ENCODE measurements at regions not wholly inside any gene's neighbourhood (a gene's known extent, or its start where the extent isn't known, plus 50 kb on each side); places are given as distances from the start of the nearest gene placed in this dataset.

- no peak overlapping the region for H2AFZ ChIP-seq (ENCODE audit: low read depth, low read length)
- H3K27me3 ChIP-seq (ENCODE audit: insufficient read depth, low read depth, low read length): no peaks in the 10 kb centered on the region
- no peak overlapping the region for H3K27ac ChIP-seq (ENCODE audit: low read length)
- H4K20me1 ChIP-seq (ENCODE audit: insufficient read depth): no peaks in the 10 kb centered on the region
- no peaks in the 10 kb centered on the region for H3K9me2 ChIP-seq (ENCODE audit: insufficient read depth, low read length)
- no peaks in the 10 kb centered on the region for H3K9me3 ChIP-seq (ENCODE audit: low read length)
- no peaks in the 10 kb centered on the region for H3K36me3 ChIP-seq (ENCODE audit: insufficient read depth, low read length)
- TF ChIP-seq MXI1 (conservative IDR thresholded peaks at IDR 0.05; ENCODE audit: poor library complexity, severe bottlenecking) (no peak), SMC3 (conservative IDR thresholded peaks at IDR 0.05; ENCODE audit: poor library complexity) (no peak), RAD21 (conservative IDR thresholded peaks at IDR 0.05) (no peak), EZH2 (IDR thresholded peaks at IDR 0.05; ENCODE audit: borderline replicate concordance, insufficient read depth, low read length, poor library complexity, severe bottlenecking) (no peak), POLR2AphosphoS5 (IDR thresholded peaks at IDR 0.05) (no peak), EP300 (conservative IDR thresholded peaks at IDR 0.05; ENCODE audit: poor library complexity, severe bottlenecking) (no peak), TAF1 (IDR thresholded peaks at IDR 0.05; ENCODE audit: low read depth) (no peak)
- TF ChIP-seq, protein P1, sequence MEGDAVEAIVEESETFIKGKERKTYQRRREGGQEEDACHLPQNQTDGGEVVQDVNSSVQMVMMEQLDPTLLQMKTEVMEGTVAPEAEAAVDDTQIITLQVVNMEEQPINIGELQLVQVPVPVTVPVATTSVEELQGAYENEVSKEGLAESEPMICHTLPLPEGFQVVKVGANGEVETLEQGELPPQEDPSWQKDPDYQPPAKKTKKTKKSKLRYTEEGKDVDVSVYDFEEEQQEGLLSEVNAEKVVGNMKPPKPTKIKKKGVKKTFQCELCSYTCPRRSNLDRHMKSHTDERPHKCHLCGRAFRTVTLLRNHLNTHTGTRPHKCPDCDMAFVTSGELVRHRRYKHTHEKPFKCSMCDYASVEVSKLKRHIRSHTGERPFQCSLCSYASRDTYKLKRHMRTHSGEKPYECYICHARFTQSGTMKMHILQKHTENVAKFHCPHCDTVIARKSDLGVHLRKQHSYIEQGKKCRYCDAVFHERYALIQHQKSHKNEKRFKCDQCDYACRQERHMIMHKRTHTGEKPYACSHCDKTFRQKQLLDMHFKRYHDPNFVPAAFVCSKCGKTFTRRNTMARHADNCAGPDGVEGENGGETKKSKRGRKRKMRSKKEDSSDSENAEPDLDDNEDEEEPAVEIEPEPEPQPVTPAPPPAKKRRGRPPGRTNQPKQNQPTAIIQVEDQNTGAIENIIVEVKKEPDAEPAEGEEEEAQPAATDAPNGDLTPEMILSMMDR (IDR thresholded peaks at IDR 0.05; ENCODE audit: poor library complexity, severe bottlenecking): no peak
- TF ChIP-seq, protein P2, sequence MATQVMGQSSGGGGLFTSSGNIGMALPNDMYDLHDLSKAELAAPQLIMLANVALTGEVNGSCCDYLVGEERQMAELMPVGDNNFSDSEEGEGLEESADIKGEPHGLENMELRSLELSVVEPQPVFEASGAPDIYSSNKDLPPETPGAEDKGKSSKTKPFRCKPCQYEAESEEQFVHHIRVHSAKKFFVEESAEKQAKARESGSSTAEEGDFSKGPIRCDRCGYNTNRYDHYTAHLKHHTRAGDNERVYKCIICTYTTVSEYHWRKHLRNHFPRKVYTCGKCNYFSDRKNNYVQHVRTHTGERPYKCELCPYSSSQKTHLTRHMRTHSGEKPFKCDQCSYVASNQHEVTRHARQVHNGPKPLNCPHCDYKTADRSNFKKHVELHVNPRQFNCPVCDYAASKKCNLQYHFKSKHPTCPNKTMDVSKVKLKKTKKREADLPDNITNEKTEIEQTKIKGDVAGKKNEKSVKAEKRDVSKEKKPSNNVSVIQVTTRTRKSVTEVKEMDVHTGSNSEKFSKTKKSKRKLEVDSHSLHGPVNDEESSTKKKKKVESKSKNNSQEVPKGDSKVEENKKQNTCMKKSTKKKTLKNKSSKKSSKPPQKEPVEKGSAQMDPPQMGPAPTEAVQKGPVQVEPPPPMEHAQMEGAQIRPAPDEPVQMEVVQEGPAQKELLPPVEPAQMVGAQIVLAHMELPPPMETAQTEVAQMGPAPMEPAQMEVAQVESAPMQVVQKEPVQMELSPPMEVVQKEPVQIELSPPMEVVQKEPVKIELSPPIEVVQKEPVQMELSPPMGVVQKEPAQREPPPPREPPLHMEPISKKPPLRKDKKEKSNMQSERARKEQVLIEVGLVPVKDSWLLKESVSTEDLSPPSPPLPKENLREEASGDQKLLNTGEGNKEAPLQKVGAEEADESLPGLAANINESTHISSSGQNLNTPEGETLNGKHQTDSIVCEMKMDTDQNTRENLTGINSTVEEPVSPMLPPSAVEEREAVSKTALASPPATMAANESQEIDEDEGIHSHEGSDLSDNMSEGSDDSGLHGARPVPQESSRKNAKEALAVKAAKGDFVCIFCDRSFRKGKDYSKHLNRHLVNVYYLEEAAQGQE (IDR thresholded peaks at IDR 0.05; ENCODE audit: borderline replicate concordance): no peak
- H3K4me3 ChIP-seq (ENCODE audit: low read length): no peak overlapping the region
- no peaks in the 10 kb centered on the region for H3F3A ChIP-seq (ENCODE audit: insufficient read depth, low read length, poor library complexity, severe bottlenecking)
- no peaks in the 10 kb centered on the region for H3K79me2 ChIP-seq (replicated peaks; ENCODE audit: insufficient read depth, low read length)
- H3K9ac ChIP-seq (ENCODE audit: low read length): no peak overlapping the region
- H3K4me2 ChIP-seq (ENCODE audit: low read length): no peak overlapping the region
These were observed 295.6 kb downstream of the PCNX1 start for GRCh38 chr14:71202881-71203280.

GRCh38 chr14:71203306-71203705 is 296.0 kb downstream of the PCNX1 start:
- no peaks in the 10 kb centered on the region for H3K9me2 ChIP-seq (ENCODE audit: insufficient read depth, low read length)
- no peaks in the 10 kb centered on the region for H3K27me3 ChIP-seq (ENCODE audit: insufficient read depth, low read depth, low read length)
- H3F3A ChIP-seq (ENCODE audit: insufficient read depth, low read length, poor library complexity, severe bottlenecking): no peaks in the 10 kb centered on the region
- no peaks in the 10 kb centered on the region for H3K36me3 ChIP-seq (ENCODE audit: insufficient read depth, low read length)
- no peak for TF ChIP-seq EZH2 (IDR thresholded peaks at IDR 0.05; ENCODE audit: borderline replicate concordance, insufficient read depth, low read length, poor library complexity, severe bottlenecking)
- TF ChIP-seq EP300 (conservative IDR thresholded peaks at IDR 0.05; ENCODE audit: poor library complexity, severe bottlenecking): no peak
- TF ChIP-seq, protein P2 (IDR thresholded peaks at IDR 0.05; ENCODE audit: borderline replicate concordance): no peak
- TF ChIP-seq, protein P1 (IDR thresholded peaks at IDR 0.05; ENCODE audit: poor library complexity, severe bottlenecking): no peak
- TF ChIP-seq POLR2AphosphoS5 (IDR thresholded peaks at IDR 0.05): no peak
- TF ChIP-seq TAF1 (IDR thresholded peaks at IDR 0.05; ENCODE audit: low read depth): no peak
- TF ChIP-seq RAD21 (conservative IDR thresholded peaks at IDR 0.05): no peak
- TF ChIP-seq MXI1 (conservative IDR thresholded peaks at IDR 0.05; ENCODE audit: poor library complexity, severe bottlenecking): no peak
- TF ChIP-seq SMC3 (conservative IDR thresholded peaks at IDR 0.05; ENCODE audit: poor library complexity): no peak
- H3K9me3 ChIP-seq (ENCODE audit: low read length): no peaks in the 10 kb centered on the region
- no peak overlapping the region for H3K27ac ChIP-seq (ENCODE audit: low read length)
- no peak overlapping the region for H3K4me3 ChIP-seq (ENCODE audit: low read length)
- H3K9ac ChIP-seq (ENCODE audit: low read length): no peak overlapping the region
- no peak overlapping the region for H2AFZ ChIP-seq (ENCODE audit: low read depth, low read length)
- H4K20me1 ChIP-seq (ENCODE audit: insufficient read depth): no peaks in the 10 kb centered on the region
- H3K79me2 ChIP-seq (replicated peaks; ENCODE audit: insufficient read depth, low read length): no peaks in the 10 kb centered on the region
- H3K4me2 ChIP-seq (ENCODE audit: low read length): no peak overlapping the region
